K562 (cell line): ENCODE measurements at regions not wholly inside any gene's neighbourhood (a gene's known extent, or its start where the extent isn't known, plus 50 kb on each side); places are given as distances from the start of the nearest gene placed in this dataset.

ENCODE experiments used
- ATAC-seq: fragments of 200-7000 bp; cut with Tn5 transposase; 3 replicates; pipeline ENCODE4 v1.9.1; 2020; ENCODE audit warnings: moderate library complexity
- BruUV-seq: library from RNA; stranded (reverse); fragments of 400-500 nt; replicated peaks from 2 replicates; lab custom pipeline; 2021; lab: Mats Ljungman, UMichigan
- CTCF ChIA-PET: fragments of 300-600 bp; formaldehyde crosslinking; extraction: SDS; loops from one replicate; lab custom pipeline; 2021; ENCODE audit warnings: low intra/inter-chr PET ratio; lab: Yijun Ruan, JAX
- POLR2A ChIA-PET: fragments of 300-600, 350-650 bp; sonication (Branson Sonifier 250); formaldehyde crosslinking; extraction: SDS; loops from one replicate; lab custom pipeline; 2021; ENCODE audit warnings: antibody characterized with exemption, inconsistent platforms; lab: Yijun Ruan, JAX
- DNase-seq, 4 experiments: peaks; one replicate each; pipeline versions ENCODE4 v3.0.0 to v3.0.0-alpha.2; 2011 to 2018; ENCODE audit warnings: low spot score in 3 of 4, mixed read lengths in 3 of 4; ENCODE audit errors: extremely low read depth in 1 of 4
- FAIRE-seq: peaks from 2 replicates; lab custom pipeline; 2011; peaks lifted over from hg19 to GRCh38; lab: Jason Lieb, UNC
- H2AFZ ChIP-seq: 2 replicates; pipeline ENCODE4 v1.6.0; 2011; ENCODE audit warnings: low read depth, low read length, control low read depth, inconsistent platforms
- H3K27ac ChIP-seq: fragments of 200-600 bp; 3 replicates; pipeline ENCODE4 v1.8.0; 2011; ENCODE audit warnings: low read depth, mild to moderate bottlenecking, control low read depth, inconsistent platforms, low read length, moderate library complexity, mixed read lengths; ENCODE audit errors: extremely low read depth
- H3K27me3 ChIP-seq, 2 experiments: fragments of 300-600 bp in 1 of 2; 2 replicates in 1 of 2; 3 replicates in 1 of 2; pipeline versions ENCODE4 v1.6.0 to v1.8.0; 2011; ENCODE audit warnings: inconsistent platforms in 2 of 2, low read length in 2 of 2, mild to moderate bottlenecking in 1 of 2, mixed read lengths in 1 of 2, moderate library complexity in 1 of 2; ENCODE audit not compliant: control insufficient read depth in 2 of 2, insufficient read depth in 2 of 2
- H3K36me3 ChIP-seq: fragments of 300-600 bp; 3 replicates; pipeline ENCODE4 v1.8.0; 2011; ENCODE audit warnings: mild to moderate bottlenecking, low read length, inconsistent platforms; ENCODE audit not compliant: control insufficient read depth, insufficient read depth
- H3K4me1 ChIP-seq, 2 experiments: fragments of 200-600 bp in 1 of 2; replicated peaks in 1 of 2; 2 replicates in 1 of 2; 3 replicates in 1 of 2; pipeline versions ENCODE4 v1.5.1 to v1.8.0; 2011; ENCODE audit warnings: inconsistent platforms in 2 of 2, low read length in 2 of 2, mild to moderate bottlenecking in 1 of 2, mixed read lengths in 1 of 2, moderate library complexity in 1 of 2; ENCODE audit not compliant: control insufficient read depth in 2 of 2, insufficient read depth in 2 of 2
- H3K4me2 ChIP-seq: 2 replicates; pipeline ENCODE4 v1.6.1; 2011; ENCODE audit warnings: low read length, control low read depth, inconsistent platforms, mixed read lengths; ENCODE audit not compliant: insufficient read depth
- H3K4me3 ChIP-seq: fragments of 200-600 bp; sonication (generic), shearing (Covaris generic); 2 replicates; pipeline ENCODE4 v1.5.1; 2016; ENCODE audit warnings: control low read depth, inconsistent platforms
- H3K79me2 ChIP-seq: fragments of 200-600 bp; 3 replicates; pipeline ENCODE4 v1.8.0; 2011; ENCODE audit warnings: low read length, inconsistent platforms; ENCODE audit not compliant: control insufficient read depth, insufficient read depth
- H3K9ac ChIP-seq, 2 experiments: 2 replicates each; pipeline versions ENCODE4 v1.6.0 to v1.6.1; 2011; ENCODE audit warnings: low read depth in 2 of 2, low read length in 2 of 2, control low read depth in 1 of 2, inconsistent platforms in 1 of 2, mild to moderate bottlenecking in 1 of 2, mixed read lengths in 1 of 2; ENCODE audit not compliant: insufficient read depth in 1 of 2
- H3K9me1 ChIP-seq: one replicate; pipeline ENCODE4 v1.6.0; 2011; ENCODE audit warnings: inconsistent platforms, mild to moderate bottlenecking, low read length, moderate library complexity; ENCODE audit not compliant: control insufficient read depth, insufficient read depth
- H3K9me3 ChIP-seq: replicated peaks from 2 replicates; pipeline ENCODE4 v1.5.1; 2011; ENCODE audit warnings: low read depth, low read length, inconsistent platforms; ENCODE audit not compliant: control insufficient read depth, insufficient read depth
- H4K20me1 ChIP-seq: replicated peaks from 2 replicates; pipeline ENCODE4 v1.6.1; 2011; ENCODE audit warnings: low read length, inconsistent platforms, mixed read lengths; ENCODE audit not compliant: control insufficient read depth, insufficient read depth
- CTCFL ChIP-seq: IDR thresholded peaks from 2 replicates; pipeline ENCODE4 v1.6.1; 2011; ENCODE audit warnings: borderline replicate concordance, low read depth, mild to moderate bottlenecking, moderate library complexity, low read length; ENCODE audit not compliant: insufficient read depth, poor library complexity, severe bottlenecking
- ESRRB ChIP-seq: fragments of 250-450 bp; sonication (Bioruptor Pico); IDR thresholded peaks from 2 replicates; pipeline ENCODE4 v1.5.0; 2020; ENCODE audit warnings: mild to moderate bottlenecking, moderate library complexity, borderline replicate concordance
- MAFG ChIP-seq: fragments of 450-650 bp; conservative IDR thresholded peaks from 2 replicates; pipeline ENCODE4 v1.6.1; 2016; ENCODE audit warnings: missing genetic modification characterization, missing compliant biosample characterization
- NELFE ChIP-seq: IDR thresholded peaks from 2 replicates; pipeline ENCODE4 v1.6.1; 2011; ENCODE audit warnings: mild to moderate bottlenecking; ENCODE audit not compliant: insufficient read depth, insufficient read length
- RAD51 ChIP-seq: fragments of 450-650 bp; IDR thresholded peaks from 2 replicates; pipeline ENCODE4 v1.7.1; 2016; ENCODE audit warnings: low read depth, mild to moderate bottlenecking, borderline replicate concordance
- RBM39 ChIP-seq: fragments of 200-400 bp; formaldehyde crosslinking; optimal IDR thresholded peaks from 2 replicates; pipeline ENCODE3; 2018; ENCODE audit warnings: low read depth, low read length
- SUPT5H ChIP-seq: fragments of 450-650 bp; IDR thresholded peaks from 2 replicates; pipeline ENCODE4 v1.6.1; 2016
- ZNF589 ChIP-seq: fragments of 200-800 bp; sonication (Bioruptor generic); IDR thresholded peaks from 2 replicates; pipeline ENCODE4 v1.6.1; 2016; ENCODE audit warnings: low read depth, missing genetic modification characterization, missing compliant biosample characterization
- WGBS: fragments of 100-300 bp; shearing (Covaris generic); methylation state at CpG from one replicate; pipeline ENCODE4 v1.1.6; 2016; ENCODE audit warnings: low coverage, mixed read lengths; ENCODE audit not compliant: insufficient coverage; ENCODE audit errors: missing lambda C conversion rate; 5-methylcytosine and 5-hydroxymethylcytosine counted together
- in situ Hi-C: fragments of 300-500 bp; cut with MboI; formaldehyde crosslinking; loops from 4 replicates; pipeline ENCODE4 v1.15.0; 2018; ENCODE audit warnings: inconsistent platforms, mixed read lengths
- intact Hi-C: fragments of 100-400 bp; cut with micrococcal nuclease; formaldehyde crosslinking; loops from 2 replicates; pipeline ENCODE4 v1.14.2; 2022

GRCh38 chr2:57698935-57699449 lies 347.6 kb upstream of the VRK2 start:
- in situ Hi-C loops: no loop called here

More at GRCh38 chr2:57698935-57699449, 347.6 kb upstream of the VRK2 start:
- H3K9ac ChIP-seq: no peak overlapping the region
- no peaks in the 10 kb centered on the region for H4K20me1 ChIP-seq
- WGBS: 0% methylated on average over 2 of the region's 2 CpGs
- no peak overlapping the region for H3K4me3 ChIP-seq
- intact Hi-C loops: no loop called here
- no peaks in the 10 kb centered on the region for H3K27me3 ChIP-seq
- POLR2A ChIA-PET: no interaction called here
- CTCF ChIA-PET: no interaction called here
- FAIRE-seq (no peak), ATAC-seq (no peak), DNase-seq (no peak)
- H3K4me2 ChIP-seq: no peak overlapping the region
- no peaks in the 10 kb centered on the region for H3K4me1 ChIP-seq
- no peak overlapping the region for H3K27ac ChIP-seq
- TF ChIP-seq CTCFL (no peak), ZNF589 (CRISPR knock-in tag) (no peak), ESRRB (CRISPR knock-in tag) (no peak), SUPT5H (no peak), RBM39 (no peak), MAFG (tag) (0 out of 2 replicates have a peak, but pooled peaks have one; percentile 20), NELFE (no peak), RAD51 (no peak)
- H3K9me1 ChIP-seq: no peaks in the 10 kb centered on the region
- no peaks in the 10 kb centered on the region for H3K36me3 ChIP-seq
- no peaks in the 10 kb centered on the region for H3K9me3 ChIP-seq
- H3K79me2 ChIP-seq: no peaks in the 10 kb centered on the region
- no TSS peak for BruUV-seq
- H2AFZ ChIP-seq: no peak overlapping the region
